Ovary (tissue), 7 donors: ENCODE measurements at regions not wholly inside any gene's neighbourhood (a gene's known extent, or its start where the extent isn't known, plus 50 kb on each side); places are given as distances from the start of the nearest gene placed in this dataset.
"Not testable (repeated sequence)": the region's sequence is repeated elsewhere in the genome, so short reads cannot be mapped to it uniquely, and the experiment has no call there.

Source experiments
- DNase-seq, 5 donors: peaks; one replicate each; pipeline ENCODE4 v3.0.0-alpha.2; 2019 to 2020
- H3K27ac ChIP-seq, 2 donors: fragments of 200-600 bp; one replicate each; pipeline versions ENCODE4 v1.5.1 to v1.8.0; 2019 to 2022
- H3K27me3 ChIP-seq: fragments of 200-600 bp; one replicate; pipeline ENCODE4 v1.8.0; 2022
- H3K36me3 ChIP-seq: fragments of 200-600 bp; sonication (generic); one replicate; pipeline ENCODE4 v1.5.1; 2019
- H3K4me1 ChIP-seq: one replicate; pipeline ENCODE4 v1.8.1; 2013; ENCODE audit warnings: mild to moderate bottlenecking, moderate library complexity; ENCODE audit not compliant: insufficient read depth
- H3K4me3 ChIP-seq: fragments of 200-600 bp; sonication (generic); one replicate; pipeline ENCODE4 v1.5.1; 2017
- H3K9me3 ChIP-seq, 2 donors: fragments of 200-600 bp in 1 of 2; sonication (generic) in 1 of 2; one replicate each; pipeline versions ENCODE4 v1.5.1 to v1.8.1; 2013 to 2019; ENCODE audit warnings: mild to moderate bottlenecking in 1 of 2, moderate library complexity in 1 of 2
- WGBS, 3 donors: extraction: QIAGEN DNeasy Blood & Tissue Kit in 1 of 3; methylation state at CpG; one replicate each; pipeline versions ENCODE4 v1.1.5 to v1.1.7; 2013 to 2017; 5-methylcytosine and 5-hydroxymethylcytosine counted together
- intact Hi-C, 4 donors: fragments of 100-400 bp; cut with DNase I; formaldehyde crosslinking; loops; one replicate each; pipeline versions ENCODE4 v1.11.0 to v1.15.1; 2022 to 2023
- donor health status: DM: no; HTN: no; CAD: no; lungs with moderate emphysema.
- donor health status: DM: no; HTN: no; CAD: no.
- donor health status: Bipolar disorder and iron deficiency.
- donor health status: DM: no; HTN: no; CAD: no.
- donor health status: DM: yes; HTN: yes; CAD: no.

- H3K27me3 ChIP-seq, H3K4me3 ChIP-seq, intact Hi-C loops, H3K9me3 ChIP-seq, H3K36me3 ChIP-seq, H3K4me1 ChIP-seq, H3K27ac ChIP-seq, DNase-seq: not testable (repeated sequence)
- WGBS, 3 donors: 78 to 89% (median 86%) methylated on average over 13 to 14 of the region's 15 CpGs
Observed at GRCh38 chr7:57060506-57060905, 71.7 kb downstream of the ZNF479 start.

- WGBS, 3 donors: 90 to 92% methylated on average over 13 to 14 of the region's 19 CpGs; no CpG with 5 or more reads in 1 of the 3 donors
- DNase-seq, H3K9me3 ChIP-seq, intact Hi-C loops, H3K27ac ChIP-seq, H3K36me3 ChIP-seq, H3K27me3 ChIP-seq, H3K4me1 ChIP-seq, H3K4me3 ChIP-seq: not testable (repeated sequence)
Observed at GRCh38 chr7:57016341-57016740, 115.9 kb downstream of the ZNF479 start.

DNA sequence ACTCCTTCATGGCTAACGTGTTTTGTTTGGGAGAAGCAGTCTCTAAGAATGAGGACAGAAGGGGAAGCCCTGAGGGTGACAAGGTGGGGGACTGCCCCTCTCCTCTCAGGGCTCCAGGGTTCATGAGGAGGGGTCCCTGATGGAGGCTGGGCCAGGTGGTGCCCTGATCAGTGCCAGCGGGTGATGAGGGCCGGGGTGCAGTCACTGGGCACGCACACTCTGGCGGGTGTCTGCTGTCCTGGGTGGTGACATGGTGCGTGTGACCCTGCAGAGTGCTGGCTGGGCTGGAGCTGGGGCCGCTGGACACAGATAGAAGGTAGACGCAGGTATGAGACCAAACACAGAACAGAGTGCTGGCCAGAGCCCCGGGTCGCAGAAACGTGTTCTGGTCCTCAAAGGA lies 118.5 kb downstream of the ZNF479 start:
- H3K4me3 ChIP-seq, H3K27me3 ChIP-seq, DNase-seq, H3K27ac ChIP-seq, intact Hi-C loops, H3K9me3 ChIP-seq, H3K36me3 ChIP-seq, H3K4me1 ChIP-seq: not testable (repeated sequence)
- WGBS, 3 donors: 80% methylated on average over 11 of the region's 11 CpGs; no CpG with 5 or more reads in 2 of the 3 donors

GRCh38 chr7:57012907-57013306 lies 119.3 kb downstream of the ZNF479 start:
- 77 to 90% (median 85%) methylated on average over 11 to 16 of the region's 19 CpGs for WGBS, 3 donors
- DNase-seq, H3K4me3 ChIP-seq, H3K4me1 ChIP-seq, H3K27me3 ChIP-seq, H3K36me3 ChIP-seq, intact Hi-C loops, H3K27ac ChIP-seq, H3K9me3 ChIP-seq: not testable (repeated sequence)

GRCh38 chr7:57009230-57009629 lies 123.0 kb downstream of the ZNF479 start:
- intact Hi-C loops, H3K9me3 ChIP-seq, H3K36me3 ChIP-seq, H3K27ac ChIP-seq, H3K4me3 ChIP-seq, H3K27me3 ChIP-seq, DNase-seq, H3K4me1 ChIP-seq: not testable (repeated sequence)
- WGBS, 3 donors: 82 to 93% (median 90%) methylated on average over 4 to 14 of the region's 17 CpGs

DNA sequence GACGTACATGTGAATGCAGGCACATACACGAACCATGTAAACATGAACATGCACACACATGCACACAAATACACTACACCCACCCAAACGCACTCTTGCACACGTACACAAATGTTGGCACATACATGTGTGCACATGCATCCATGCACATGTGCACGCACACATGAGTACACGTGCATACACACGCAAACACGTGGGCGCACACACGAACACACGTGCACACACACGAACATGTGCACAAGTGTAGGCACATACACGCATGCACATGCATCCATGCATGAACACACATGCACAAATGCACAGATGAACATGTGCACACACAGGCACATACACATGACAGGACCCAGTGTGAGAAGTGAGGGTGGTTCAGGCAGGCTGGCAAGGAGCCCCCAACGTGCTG lies 126.3 kb downstream of the ZNF479 start:
- DNase-seq, H3K27ac ChIP-seq, H3K9me3 ChIP-seq, H3K4me3 ChIP-seq, intact Hi-C loops, H3K36me3 ChIP-seq, H3K4me1 ChIP-seq, H3K27me3 ChIP-seq: not testable (repeated sequence)
- WGBS, 3 donors: 73 to 88% methylated on average over 14 of the region's 14 CpGs; no CpG with 5 or more reads in 1 of the 3 donors

- H3K27ac ChIP-seq, H3K27me3 ChIP-seq, H3K4me3 ChIP-seq, H3K4me1 ChIP-seq, H3K36me3 ChIP-seq, intact Hi-C loops, H3K9me3 ChIP-seq, DNase-seq: not testable (repeated sequence)
- 86 to 90% methylated on average over 8 to 25 of the region's 25 CpGs; no CpG with 5 or more reads in 1 of the 3 donors for WGBS, 3 donors
Observed at GRCh38 chr7:57003821-57004220, 128.4 kb downstream of the ZNF479 start.

DNA sequence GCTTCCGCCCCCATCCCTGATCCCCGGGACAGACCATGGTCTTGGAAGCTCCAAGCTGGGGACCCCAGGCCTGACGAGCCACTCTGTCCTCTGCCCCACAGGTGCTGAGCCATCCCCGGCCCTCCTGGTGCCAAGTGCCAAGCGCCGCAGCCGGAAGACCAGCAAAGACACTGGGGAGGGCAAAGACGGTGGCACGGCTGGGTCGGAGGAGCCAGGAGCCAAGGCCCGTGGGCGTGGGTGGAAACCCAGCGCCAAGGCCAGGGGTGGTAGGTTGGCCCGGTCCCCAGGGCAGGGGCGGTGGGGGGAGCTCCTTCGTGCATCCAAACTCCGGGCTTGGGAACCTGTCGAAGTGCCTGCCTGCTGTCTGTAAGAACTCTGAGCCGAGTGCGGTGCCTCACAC lies 130.3 kb downstream of the ZNF479 start:
- intact Hi-C loops, DNase-seq: not testable (repeated sequence)
- 88 to 94% (median 93%) methylated on average over 9 to 20 of the region's 20 CpGs for WGBS, 3 donors

DNA sequence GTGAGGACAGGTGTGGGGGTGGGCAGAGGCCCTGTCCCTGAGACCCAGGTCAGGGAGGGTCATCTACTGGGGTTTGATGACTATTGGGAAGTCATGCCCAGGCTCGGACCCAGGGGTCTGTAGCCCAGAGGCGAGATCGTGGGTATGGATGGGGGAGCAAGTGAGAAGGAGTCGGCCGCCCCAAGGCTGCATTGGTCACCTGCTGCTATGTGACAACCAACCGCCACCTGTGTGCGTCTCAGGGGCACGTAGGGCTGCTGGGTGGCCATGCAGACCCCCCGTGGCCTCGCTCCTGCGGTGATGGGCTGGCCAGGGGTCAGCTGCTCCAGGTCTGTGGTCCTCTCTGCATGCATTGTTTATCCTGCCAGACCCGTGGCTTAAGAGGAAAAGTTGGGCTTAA lies 138.5 kb downstream of the ZNF479 start:
- H3K27me3 ChIP-seq, H3K9me3 ChIP-seq, H3K4me1 ChIP-seq, H3K4me3 ChIP-seq, H3K27ac ChIP-seq, H3K36me3 ChIP-seq, DNase-seq, intact Hi-C loops: not testable (repeated sequence)
- WGBS, 3 donors: 80 to 89% (median 89%) methylated on average over 11 to 12 of the region's 12 CpGs

More for the DNA sequence above, 130.3 kb downstream of the ZNF479 start:
- not testable (repeated sequence) for H3K27me3 ChIP-seq, H3K27ac ChIP-seq, H3K36me3 ChIP-seq, H3K9me3 ChIP-seq, H3K4me3 ChIP-seq, H3K4me1 ChIP-seq

DNA sequence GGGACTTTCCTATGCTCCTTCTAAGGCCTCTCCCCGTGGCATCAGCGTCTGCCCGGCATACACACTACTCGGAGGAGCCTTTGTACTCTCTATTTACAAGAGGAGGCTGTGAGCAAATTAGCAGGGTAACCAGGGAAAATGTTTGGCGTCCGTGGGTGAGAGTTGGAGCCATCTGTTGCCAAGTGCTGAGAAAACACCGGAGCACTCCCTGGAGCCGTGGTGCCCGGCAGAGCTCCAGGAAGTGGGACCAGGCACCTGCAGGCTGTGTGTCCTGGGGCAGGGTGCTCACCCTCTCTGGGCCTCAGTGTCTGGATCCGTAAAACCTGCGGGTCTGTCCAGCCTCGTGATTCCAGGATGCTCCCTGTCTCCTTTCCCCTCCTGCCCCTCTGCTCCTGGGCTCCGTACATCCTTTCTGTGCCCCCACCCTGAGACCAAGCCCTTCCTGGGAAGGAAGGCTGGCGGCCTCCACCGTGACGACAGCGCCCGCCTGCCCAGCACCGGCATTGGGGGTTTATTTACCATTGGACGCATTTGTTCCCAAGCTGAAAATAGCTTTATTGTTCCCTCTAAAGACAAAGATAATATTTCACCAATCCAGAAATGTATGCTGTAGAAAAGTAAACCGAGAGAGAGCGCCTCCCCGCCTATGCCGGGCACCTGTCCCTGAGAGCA lies 174.4 kb downstream of the ZNF479 start:
- H3K9me3 ChIP-seq, H3K27ac ChIP-seq, intact Hi-C loops, H3K27me3 ChIP-seq, DNase-seq, H3K4me3 ChIP-seq, H3K4me1 ChIP-seq, H3K36me3 ChIP-seq: not testable (repeated sequence)
- WGBS, 3 donors: 91 to 98% (median 94%) methylated on average over 11 to 13 of the region's 24 CpGs

DNA sequence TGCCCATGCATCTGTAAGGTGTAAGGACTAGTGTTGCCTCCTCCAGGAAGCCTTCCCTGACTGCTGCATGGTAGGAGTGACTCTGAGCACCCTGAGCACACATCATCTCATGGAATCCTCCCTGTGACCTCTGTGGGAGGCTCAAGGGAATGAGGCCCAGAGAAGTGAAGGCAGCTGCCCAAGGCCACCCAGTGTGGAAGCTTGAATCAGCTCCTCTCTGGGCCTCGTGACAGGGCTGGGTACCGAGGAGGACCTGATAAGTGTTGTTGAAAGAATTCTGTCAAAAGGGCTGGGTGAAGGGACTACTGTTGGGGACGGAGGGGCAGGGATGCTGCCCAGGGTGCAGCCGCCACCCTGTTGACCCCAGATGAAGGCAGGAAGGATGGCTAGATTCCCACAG lies 175.2 kb downstream of the ZNF479 start:
- H3K9me3 ChIP-seq, H3K4me1 ChIP-seq, H3K27me3 ChIP-seq, H3K4me3 ChIP-seq, DNase-seq, H3K27ac ChIP-seq, H3K36me3 ChIP-seq, intact Hi-C loops: not testable (repeated sequence)
- WGBS, 3 donors: 82 to 100% (median 94%) methylated on average over 2 to 3 of the region's 4 CpGs
